Ovary (tissue), 3 donors: ENCODE measurements at regions not wholly inside any gene's neighbourhood (a gene's known extent, or its start where the extent isn't known, plus 50 kb on each side); places are given as distances from the start of the nearest gene placed in this dataset.

ENCODE experiments used
- CTCF ChIP-seq, 3 donors: fragments of 450-650 bp in 2 of 3; fragments of 200-600 bp in 1 of 3; IDR thresholded peaks; one replicate each; pipeline versions ENCODE4 v1.5.1 to v1.8.0; 2016 to 2022; ENCODE audit warnings: antibody characterized with exemption in 3 of 3, mild to moderate bottlenecking in 1 of 3
- EP300 ChIP-seq: sonication (generic); formaldehyde crosslinking; IDR thresholded peaks from one replicate; pipeline ENCODE4 v1.6.1; 2017; ENCODE audit warnings: antibody characterized with exemption
- POLR2A ChIP-seq: fragments of 450-650 bp; IDR thresholded peaks from one replicate; pipeline ENCODE4 v1.6.1; 2017; ENCODE audit warnings: antibody characterized with exemption, mild to moderate bottlenecking, moderate library complexity
- donor health status: DM: no; HTN: no; CAD: no.

DNA sequence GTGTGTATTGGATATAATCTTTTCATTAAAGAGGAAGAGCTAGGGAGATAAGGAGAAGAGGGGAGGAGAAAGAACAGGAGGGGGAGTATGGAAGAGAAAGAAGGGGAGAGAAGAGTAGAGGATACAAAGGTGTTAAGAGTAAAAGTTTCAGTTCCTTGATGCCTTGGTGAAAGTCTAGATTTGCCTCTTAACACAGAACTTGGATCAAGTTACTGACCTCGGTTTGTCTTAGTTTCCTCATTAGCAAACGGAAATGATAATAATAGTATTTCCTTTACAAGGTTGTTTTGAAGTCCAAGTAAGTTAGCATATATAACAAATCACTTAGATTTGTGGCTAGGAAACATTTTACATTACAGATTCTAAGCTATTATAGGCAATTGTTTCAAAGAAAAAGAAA lies 287.1 kb downstream of the PPARGC1A start:
- TF ChIP-seq POLR2A: no peak
- no peak for TF ChIP-seq CTCF (IDR thresholded peaks at IDR 0.05)
- no peak for TF ChIP-seq EP300
